HT-29 (cell line): ENCODE measurements at regions not wholly inside any gene's neighbourhood (a gene's known extent, or its start where the extent isn't known, plus 50 kb on each side); places are given as distances from the start of the nearest gene placed in this dataset.
"Not testable (repeated sequence)": the region's sequence is repeated elsewhere in the genome, so short reads cannot be mapped to it uniquely, and the experiment has no call there.

ENCODE experiments used
- DNase-seq: peaks from one replicate; pipeline ENCODE4 v3.0.0-alpha.2; 2015; ENCODE audit warnings: low spot score

DNA sequence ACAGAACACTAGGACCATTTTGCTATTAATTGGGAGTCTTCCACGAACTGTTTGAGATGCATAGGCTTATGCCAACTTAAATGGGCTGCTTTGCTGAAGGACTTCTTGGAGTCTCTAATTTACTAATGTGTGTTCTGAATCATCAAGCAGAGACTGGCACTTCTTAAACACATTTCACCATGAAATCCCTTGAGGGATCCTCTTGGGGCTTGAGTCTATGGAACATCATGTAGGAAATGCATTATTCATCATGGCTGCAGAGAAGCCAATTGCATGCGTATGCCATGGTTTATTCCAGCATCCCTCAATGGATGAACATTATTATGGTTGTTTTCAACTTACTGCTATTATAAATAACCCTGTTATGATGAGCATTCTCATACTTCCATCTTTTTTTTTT is 73.4 kb downstream of the FGD2 start:
- no peak for DNase-seq

DNA sequence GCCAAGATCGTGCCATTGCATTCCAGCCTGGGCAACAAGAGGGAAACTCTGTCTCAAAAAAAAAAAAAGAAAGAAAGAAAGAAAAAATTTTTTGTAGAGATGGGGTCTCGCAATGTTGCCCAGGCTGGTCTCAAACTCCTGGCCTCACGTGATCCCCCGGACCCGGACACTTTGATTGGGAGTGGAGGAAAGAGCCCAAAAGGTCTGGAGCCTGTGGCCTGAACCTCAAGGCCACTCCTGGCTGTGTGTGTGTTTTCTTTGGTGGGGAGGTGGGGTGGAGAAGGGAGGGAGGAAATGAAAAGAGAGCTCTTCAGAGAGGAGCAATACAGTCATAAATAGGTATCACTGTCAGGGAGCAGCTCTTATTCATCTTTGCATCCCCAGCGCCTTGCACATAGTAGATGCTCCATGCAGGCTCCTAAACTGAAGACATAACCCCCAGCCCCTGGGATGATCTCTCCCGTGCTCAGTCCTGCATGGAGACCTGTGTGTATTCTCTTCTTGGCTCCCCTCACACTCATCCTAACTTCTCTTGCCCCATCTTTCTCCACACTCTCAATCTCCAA is 75.7 kb downstream of the FGD2 start:
- DNase-seq, result no peak

DNA sequence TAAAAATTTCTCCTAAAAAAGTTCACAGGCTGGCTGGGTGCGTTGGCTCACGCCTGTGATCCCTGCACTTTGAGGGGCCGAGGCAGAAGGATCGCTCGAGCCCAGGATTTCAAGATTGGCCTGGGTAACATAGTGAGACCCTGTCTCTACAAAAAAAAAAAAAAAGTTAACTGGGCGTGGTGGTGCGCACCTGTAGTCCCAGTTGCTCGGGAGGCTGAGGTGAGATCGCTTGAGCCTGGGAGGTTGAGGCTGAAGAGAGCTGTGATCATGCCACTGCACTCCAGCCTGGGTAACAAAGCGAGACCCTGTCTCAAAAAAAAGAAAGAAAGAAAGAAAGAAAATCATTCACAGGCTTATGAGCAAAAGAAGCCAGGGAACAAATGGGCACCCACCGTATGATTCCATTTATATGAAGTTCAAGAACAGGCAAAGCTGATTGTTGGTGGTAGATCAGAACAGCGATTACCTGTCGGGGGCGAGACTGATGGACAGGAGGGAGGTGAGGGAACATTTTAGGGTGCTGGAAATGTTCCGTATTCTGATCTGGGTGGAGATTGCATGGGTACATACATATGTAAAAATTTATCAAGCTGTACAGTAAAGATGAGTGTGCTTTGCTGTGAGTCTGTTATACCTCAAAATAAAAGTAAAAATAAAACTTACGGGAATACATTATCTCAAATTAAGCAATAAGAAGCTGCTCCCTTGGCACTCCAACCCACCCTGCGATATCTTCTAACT is 77.1 kb downstream of the FGD2 start:
- DNase-seq, result no peak

DNA sequence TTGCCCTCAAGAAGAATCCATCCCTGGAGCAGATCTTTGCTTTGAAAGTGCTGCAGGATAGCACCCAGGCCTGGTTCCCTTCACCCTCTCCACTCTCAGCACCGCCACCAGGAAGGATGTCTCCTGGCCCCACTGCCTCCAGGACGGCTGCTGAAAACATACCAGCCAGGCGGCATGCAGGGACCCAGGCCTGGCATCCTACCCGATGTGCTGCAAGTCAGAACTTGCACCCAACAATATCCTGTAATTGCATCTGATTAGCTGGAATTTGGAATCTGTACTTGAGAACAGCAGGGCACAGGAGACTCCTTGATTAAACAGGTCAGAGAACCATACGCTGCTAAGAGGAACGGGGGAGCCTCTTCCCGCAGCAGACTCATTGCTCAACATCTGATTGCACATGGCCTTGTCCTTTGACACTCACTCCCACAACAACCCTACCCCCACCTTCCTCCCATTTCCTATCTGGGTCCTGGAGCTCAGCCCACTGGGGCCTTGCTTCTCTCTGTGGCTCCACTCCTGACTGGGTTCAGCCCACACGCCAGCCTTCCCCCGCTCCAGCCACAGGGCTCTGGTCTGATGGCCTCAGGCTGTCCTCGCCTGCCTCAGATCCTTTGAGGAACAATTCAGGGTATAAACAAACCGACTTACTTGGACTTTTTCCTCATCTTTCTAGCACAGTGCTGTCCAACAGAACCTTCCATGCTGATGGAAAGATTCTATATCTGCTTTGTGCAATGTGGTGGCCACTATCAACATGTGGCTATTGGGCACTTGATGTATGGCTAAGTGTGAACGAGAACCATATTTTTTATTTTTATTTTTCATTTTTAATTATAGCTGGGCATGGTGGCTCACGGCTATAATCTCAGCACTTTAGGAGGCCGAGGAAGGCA is 78.0 kb downstream of the FGD2 start:
- no peak for DNase-seq

DNA sequence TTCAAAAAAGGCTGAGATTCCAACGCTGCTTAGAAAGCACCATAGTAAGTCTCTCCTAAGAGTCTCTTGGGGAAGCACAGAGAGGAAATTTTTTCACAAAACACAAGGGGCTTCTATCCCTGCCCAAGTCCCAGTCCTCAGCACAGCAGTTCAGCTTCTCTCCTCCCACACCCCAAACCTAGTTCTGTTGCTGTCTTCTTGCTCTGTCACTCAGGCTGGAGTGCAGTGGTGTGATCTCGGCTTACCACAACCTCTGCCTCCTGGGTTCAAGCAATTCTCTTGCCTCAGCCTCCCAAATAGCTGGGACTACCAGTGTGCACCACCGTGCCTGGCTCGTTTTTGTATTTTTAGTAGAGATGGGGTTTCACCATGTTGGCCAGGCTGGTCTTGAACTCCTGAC is 79.2 kb downstream of the FGD2 start:
- not testable (repeated sequence) for DNase-seq

DNA sequence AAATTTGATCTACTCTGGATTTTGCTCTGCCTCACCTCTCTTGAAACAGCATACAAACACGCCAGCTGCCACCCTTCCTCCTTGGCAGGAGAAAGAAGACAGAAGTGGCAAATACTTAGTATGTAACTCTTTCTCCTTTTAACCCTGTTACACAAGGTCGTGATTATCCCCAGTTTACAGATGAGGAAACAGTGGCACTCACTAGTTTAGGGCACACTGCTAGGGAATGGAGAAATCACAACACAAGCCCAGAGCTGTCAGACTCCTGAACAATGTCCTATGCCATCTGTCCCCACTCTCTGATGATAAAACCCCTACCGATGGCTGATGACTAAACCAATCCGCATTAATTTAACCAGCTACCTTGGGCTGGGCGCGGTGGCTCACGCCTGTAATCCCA is 79.7 kb downstream of the FGD2 start:
- no peak for DNase-seq

DNA sequence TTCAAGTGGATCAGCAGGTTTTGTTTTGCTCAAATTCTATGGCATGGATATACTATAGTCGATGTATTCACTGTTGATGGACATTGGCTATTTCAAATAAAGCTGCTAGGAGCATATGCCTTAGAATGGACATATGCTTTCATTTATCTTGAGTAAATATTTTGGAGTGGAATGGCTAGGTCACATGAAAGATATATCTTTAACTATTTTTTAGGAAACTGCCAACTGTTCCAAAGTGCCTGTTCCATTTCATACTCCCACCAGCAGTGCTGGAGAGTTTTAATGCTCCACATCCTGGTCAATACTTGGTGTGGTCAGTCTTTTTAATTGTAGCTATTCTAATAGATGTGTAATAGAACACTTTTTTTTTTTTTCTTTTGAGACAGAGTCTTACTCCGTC is 81.1 kb upstream of the PIM1 start:
- no peak for DNase-seq

DNA sequence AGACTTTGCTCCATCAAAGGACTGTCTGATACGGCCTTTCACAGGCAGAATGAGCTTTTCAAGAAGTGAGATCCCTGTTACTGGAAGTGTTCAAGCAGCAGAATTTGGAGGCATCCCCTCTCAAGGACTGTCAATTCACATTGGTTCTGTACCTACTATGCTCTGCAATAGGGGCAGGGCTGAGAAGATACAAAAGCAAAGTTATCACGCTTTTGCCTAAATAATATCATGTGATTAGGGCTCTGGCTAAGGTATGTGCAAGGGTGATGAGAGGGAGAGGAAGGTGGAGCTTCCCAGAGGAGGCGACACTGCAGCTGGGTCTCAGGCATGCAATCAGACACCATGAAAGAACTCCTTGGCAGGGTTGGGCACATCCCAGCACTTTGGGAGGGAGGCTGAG is 80.2 kb upstream of the PIM1 start:
- DNase-seq, result no peak

DNA sequence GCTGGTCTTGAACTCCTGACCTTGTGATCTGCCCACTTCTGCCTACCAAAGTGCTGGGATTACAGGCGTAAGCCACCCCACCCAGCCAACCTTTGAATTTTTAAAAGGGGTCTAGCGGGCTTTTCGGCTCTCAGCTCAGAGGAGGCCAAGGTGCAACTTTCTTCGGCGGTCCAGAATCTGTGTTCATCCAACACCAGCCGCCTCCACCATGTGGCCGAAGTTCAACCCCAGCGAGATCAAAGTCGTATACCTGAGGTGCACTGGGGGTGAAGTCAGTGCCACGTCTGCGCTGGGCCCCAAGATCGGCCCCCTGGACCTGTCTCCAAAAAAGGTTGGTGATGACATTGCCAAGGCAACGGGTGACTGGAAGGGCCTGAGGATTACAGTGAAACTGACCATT is 78.8 kb upstream of the PIM1 start:
- not testable (repeated sequence) for DNase-seq

DNA sequence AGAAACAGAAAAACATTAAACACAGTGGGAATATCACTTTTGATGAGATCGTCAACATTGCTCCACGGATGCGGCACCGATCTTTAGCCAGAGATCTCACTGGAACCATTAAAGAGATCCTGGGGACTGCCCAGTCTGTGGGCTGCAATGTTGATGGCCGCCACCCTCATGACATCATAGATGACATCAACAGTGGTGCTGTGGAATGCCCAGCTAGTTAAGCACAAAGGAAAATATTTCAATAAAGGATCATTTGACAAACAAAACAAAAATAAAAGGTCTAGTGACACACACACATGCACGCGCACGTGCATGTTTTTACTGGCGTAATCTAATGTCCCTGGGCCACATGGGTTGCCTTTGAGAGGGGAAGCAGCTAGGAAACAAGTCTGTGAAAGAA is 78.4 kb upstream of the PIM1 start:
- DNase-seq, result not testable (repeated sequence)

DNA sequence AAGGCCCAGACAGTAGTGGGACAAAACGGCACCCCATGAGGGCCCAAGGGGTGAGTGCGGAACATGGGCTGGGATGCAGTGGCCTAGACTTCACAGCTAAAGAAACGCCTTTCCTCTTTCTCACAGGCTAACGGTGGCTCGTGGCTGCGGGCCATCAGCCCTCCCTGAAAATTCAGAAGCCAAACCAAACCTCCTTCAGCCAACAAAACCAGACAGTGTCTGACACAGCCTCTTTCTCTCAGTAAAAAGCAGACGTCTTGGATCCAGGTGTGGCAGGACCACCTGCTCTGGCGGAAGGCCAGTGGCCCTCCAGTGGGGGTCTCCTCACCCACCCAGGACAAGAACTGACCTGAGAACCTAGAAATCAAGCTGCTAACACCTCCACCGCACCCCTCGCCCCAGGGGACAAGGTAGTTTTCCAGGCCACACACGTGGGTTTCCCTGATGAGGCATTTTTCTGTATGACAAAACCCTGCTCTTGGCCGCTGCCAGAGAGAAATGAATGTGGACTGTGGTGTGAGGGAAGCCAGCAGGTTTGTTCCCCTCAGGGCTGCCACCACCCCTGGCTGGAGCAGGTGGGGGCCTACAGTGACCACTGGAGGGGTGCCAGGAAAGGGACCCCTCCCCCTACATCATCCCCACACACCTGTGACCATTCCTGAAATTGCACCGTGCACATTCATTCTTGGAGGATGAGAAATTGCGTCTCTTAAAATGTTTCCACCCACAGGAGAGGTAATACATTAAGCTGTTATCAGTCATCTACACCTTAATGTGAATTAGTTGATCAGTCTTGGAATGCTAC is 76.8 kb upstream of the PIM1 start:
- DNase-seq, result peak; percentile 40

DNA sequence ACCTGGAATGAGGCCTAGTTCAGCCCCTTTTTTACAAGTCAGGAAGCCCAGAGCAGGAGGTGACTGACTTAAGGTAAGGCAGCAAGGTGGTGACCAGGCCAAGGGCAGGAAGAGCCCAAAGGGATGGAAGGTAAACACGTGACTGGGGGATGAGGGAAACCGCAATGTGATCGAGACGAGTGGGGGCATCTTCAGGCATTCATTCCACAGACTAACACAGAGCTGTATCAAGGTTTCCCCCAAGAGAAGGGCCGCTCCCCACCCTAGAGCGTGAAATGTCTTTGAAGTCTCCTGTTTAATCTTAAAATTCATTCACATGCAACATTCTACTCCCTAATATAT is 76.3 kb upstream of the PIM1 start:
- no peak for DNase-seq

DNA sequence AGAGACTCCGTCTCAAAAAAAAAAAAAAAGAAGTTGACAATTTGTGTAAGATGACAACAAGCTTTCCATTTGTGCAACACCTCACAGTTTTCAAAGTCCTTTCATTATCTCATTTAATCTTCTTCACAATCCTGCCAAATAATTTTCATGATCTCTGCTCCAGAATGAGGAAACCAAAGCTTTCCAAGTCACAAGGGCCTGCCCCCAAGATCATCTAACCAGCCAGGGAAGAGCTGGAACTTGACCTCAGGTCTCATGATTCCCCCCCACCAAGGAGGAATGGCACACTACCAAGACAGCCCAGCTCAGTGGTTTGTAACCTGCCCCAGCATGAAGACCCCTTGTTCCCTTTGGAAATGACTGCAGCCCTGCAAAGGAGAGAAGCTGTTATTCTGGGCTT is 74.0 kb upstream of the PIM1 start:
- DNase-seq, result no peak

DNA sequence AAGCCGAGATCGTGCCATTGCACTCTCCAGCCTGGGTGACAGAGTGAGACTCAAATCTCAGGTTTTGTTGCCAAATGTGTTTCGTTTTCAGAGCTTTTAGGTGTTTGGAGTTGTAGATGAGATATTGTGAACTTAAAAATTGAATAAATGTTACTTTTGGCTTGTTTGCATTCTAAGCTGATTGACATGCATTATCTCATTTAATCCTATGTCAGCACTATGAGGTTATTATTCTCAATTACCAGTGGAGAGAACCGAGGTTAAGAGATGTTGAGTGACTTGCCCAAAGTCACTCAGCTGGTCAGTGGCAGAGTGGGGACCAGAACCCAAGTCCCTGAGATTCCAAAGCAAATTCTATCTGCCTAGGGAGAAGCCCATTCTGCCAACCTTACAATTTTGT is 72.6 kb upstream of the PIM1 start:
- DNase-seq, result no peak

DNA sequence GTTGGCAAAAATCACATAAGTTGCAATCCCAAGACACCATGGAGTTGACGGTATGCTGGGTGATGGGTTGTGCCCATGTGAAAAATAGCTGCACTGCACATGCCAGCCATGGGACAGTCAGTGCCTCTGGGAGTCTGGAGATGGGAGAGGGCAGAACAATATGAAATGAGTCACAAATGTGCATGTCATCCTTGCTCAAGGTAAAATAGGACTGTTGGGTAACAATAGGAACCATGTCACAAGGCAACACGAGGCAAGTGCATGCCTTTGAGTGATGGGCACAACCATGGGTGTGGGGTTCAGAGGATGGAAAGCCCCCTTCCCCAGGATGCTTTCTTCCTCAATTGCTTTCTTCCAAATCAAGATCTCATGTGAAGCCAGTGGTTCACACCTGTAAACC is 70.5 kb upstream of the PIM1 start:
- no peak for DNase-seq

DNA sequence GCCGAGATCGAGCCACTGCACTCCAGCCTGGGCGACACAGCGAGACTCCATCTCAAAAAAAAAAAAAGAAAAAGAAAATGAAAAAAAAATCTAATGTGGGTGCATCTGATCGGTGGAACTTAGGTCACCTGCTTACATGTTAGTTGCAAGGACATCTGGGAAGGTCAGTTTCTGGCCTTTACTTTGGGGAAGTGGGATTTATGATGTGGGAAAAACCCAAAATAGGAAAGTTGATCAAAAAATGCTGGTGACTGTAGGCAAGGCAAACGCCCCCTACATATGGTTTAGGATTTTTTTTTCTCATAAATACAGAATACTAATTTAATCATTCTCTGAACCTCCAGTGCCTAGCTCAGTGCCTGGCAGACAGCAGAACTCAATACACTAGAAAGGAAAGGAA is 69.2 kb upstream of the PIM1 start:
- no peak for DNase-seq

DNA sequence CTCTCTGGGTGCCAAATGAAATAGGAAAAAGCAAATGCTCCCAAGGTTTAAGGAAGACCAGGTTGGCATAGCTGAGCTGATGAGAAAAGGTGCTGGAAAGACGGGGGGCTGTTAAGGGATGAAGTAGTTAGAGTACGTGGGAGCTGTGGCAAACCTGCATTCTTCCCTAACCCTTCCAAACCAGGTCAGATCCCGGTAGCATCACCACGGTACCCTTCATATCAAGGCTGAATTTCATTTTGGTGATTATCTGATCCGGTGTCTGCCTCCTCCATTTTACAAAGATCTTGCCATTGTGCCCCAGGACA is 68.0 kb upstream of the PIM1 start:
- no peak for DNase-seq

DNA sequence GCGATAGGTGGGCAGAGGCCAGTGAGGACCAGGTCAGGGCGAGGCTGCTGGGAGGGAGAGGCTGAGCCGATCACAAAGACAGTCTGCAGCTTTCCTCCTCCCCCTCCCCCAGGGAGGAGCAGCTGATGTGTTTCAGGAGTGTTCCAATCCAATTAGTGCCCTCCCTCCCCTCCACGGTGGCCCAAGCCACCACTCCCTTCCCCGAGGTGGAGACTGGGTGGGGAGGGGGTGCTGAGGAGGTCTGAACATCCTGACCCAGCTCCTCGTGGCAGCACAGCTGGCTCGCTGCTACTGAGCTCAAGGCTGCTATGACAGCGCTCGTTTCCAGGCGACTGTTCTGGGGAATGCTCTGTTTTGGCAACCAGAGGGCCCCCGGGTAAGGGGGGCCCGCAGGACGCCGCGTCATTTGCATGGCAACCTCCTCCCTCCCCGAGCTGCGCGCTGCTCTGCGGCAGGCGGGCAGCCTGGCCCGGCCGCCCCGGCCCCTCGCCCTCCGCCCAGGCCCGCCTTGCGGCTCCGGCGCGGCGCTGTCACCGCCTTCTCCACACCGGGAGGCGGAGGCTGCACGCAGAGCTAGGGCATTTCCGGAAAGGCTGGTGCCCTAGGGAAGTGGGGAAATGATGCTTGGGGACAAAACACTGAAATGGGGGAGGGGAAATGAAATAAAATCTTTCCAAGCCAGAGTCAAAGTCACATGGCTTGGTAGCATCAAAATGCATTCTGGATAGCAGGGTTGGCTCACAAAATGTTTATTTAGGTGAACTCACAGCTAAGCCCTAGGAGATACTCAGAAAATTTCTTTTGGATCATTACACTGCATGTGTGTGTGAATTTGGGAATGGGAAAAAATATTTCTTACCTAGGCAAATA is 67.4 kb upstream of the PIM1 start:
- peak; percentile 86 for DNase-seq

DNA sequence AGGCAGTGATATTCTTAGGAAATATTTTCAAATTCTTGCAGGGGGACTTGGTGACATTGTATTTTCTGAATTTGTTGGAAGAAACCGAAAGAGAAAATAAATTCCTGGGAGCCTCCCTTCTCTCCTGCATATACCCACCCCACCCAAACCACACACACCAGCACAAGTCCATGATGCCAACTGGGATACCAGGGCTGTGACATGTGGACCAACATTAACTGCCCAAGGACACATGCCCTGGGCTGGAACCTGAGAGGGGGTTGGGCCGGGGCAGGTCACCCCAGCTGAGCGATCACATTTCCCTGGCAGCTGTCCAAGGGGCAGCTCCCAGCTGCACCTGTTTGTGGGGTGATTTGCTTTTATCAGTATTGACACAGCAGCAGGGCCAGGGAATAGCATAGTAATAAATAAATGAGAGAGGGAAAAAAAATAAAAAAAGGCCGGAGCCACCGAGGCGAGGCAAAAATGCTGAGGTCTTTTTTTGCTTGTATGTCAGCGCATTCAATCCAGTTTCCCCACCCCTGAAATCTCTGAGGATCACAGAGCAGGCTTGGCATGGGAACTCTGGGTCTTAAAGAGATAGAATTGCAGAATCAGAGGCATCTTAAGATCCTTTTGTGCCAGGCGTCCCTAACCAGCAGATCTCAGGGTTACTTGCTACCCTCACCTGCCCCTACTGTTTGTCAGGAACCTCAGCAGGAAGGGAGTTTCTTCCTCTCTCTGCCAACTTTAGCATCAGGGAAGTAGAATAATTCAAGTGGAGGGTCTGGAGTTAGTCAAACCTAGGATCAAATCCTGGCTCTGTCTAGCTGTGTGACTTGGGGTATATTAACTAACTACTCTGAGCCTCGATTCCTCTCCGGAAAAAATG is 66.5 kb upstream of the PIM1 start:
- DNase-seq, result peak; percentile 92

DNA sequence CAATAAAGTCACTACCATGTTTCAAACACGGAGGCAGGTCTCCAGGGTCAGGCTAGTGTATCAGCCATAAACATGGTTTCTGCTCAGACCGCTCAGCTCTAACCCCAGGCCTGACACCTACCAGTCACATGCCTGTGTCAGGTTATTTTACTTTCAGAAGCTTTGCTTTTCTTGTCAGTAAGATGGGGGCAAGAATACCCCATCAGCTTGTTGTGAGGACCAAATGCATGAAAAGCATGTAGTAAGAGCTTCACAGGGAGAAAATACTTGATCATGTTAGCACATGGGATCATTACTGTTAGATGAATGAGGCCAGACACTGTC is 65.2 kb upstream of the PIM1 start:
- DNase-seq, result no peak
